IMR-90 (cell line): ENCODE measurements at regions not wholly inside any gene's neighbourhood (a gene's known extent, or its start where the extent isn't known, plus 50 kb on each side); places are given as distances from the start of the nearest gene placed in this dataset.

Source experiments
- ATAC-seq: fragments of 200-7000 bp; cut with Tn5 transposase; 2 replicates; pipeline ENCODE4 v1.9.1; 2020; ENCODE audit warnings: low read depth, mild to moderate bottlenecking, moderate library complexity
- BruUV-seq: library from RNA; stranded (reverse); fragments of 400-500 nt; replicated peaks from 2 replicates; lab custom pipeline; 2021; lab: Mats Ljungman, UMichigan
- CTCF ChIA-PET: fragments of 300-600 bp; formaldehyde crosslinking; extraction: SDS; loops from one replicate; lab custom pipeline; 2021; ENCODE audit warnings: antibody characterized with exemption; lab: Yijun Ruan, JAX
- POLR2A ChIA-PET: fragments of 300-600 bp; sonication (Branson Sonifier 250); formaldehyde crosslinking; loops from one replicate; lab custom pipeline; 2022; ENCODE audit warnings: antibody characterized with exemption; ENCODE audit not compliant: unreplicated experiment; lab: Charles Lee
- DNase-seq: peaks from one replicate; pipeline ENCODE4 v3.0.0; 2013
- H2AFZ ChIP-seq: replicated peaks from 2 replicates; pipeline ENCODE3; 2013; ENCODE audit warnings: low read length, mild to moderate bottlenecking; ENCODE audit not compliant: poor library complexity
- H2AK5ac ChIP-seq: 2 replicates; pipeline ENCODE4 v1.6.1; 2013; ENCODE audit warnings: low read depth, low read length, inconsistent platforms
- H2AK9ac ChIP-seq: replicated peaks from 2 replicates; pipeline ENCODE3; 2013; ENCODE audit warnings: mild to moderate bottlenecking, low read depth, low read length, moderate library complexity; ENCODE audit not compliant: poor library complexity
- H2BK120ac ChIP-seq: 2 replicates; pipeline ENCODE4 v1.6.1; 2013; ENCODE audit warnings: low read depth, low read length, inconsistent platforms
- H2BK15ac ChIP-seq: 3 replicates; pipeline ENCODE4 v1.6.1; 2013; ENCODE audit warnings: low read depth, low read length, inconsistent platforms
- H2BK20ac ChIP-seq: 2 replicates; pipeline ENCODE4 v1.6.1; 2013; ENCODE audit warnings: low read depth, mild to moderate bottlenecking, inconsistent platforms, low read length, moderate library complexity
- H2BK5ac ChIP-seq: 2 replicates; pipeline ENCODE4 v1.6.1; 2013; ENCODE audit warnings: mild to moderate bottlenecking, low read depth, low read length, inconsistent platforms; ENCODE audit not compliant: poor library complexity, severe bottlenecking
- H3K14ac ChIP-seq: replicated peaks from 2 replicates; pipeline ENCODE4 v1.6.1; 2013; ENCODE audit warnings: low read depth, low read length, inconsistent platforms
- H3K18ac ChIP-seq: 2 replicates; pipeline ENCODE4 v1.6.1; 2013; ENCODE audit warnings: low read depth, low read length, control low read depth
- H3K23ac ChIP-seq: 2 replicates; pipeline ENCODE4 v1.6.1; 2013; ENCODE audit warnings: low read depth, low read length, inconsistent platforms
- H3K27ac ChIP-seq: 2 replicates; pipeline ENCODE4 v1.5.1; 2013; ENCODE audit warnings: mild to moderate bottlenecking, control low read depth, low read length; ENCODE audit not compliant: insufficient read depth
- H3K27me3 ChIP-seq: 2 replicates; pipeline ENCODE4 v1.6.1; 2013; ENCODE audit warnings: low read length; ENCODE audit not compliant: control insufficient read depth, insufficient read depth
- H3K36me3 ChIP-seq: 2 replicates; pipeline ENCODE4 v1.6.1; 2013; ENCODE audit warnings: low read length, mixed read lengths; ENCODE audit not compliant: control insufficient read depth, insufficient read depth
- H3K4ac ChIP-seq: 2 replicates; pipeline ENCODE4 v1.6.1; 2013; ENCODE audit warnings: low read depth, low read length, inconsistent platforms
- H3K4me1 ChIP-seq: 2 replicates; pipeline ENCODE4 v1.6.1; 2013; ENCODE audit warnings: low read length, mixed read lengths; ENCODE audit not compliant: control insufficient read depth, insufficient read depth
- H3K4me2 ChIP-seq: 2 replicates; pipeline ENCODE4 v1.6.1; 2013; ENCODE audit warnings: low read depth, mild to moderate bottlenecking, control low read depth, low read length, moderate library complexity
- H3K4me3 ChIP-seq: 2 replicates; pipeline ENCODE4 v1.5.1; 2013; ENCODE audit warnings: low read depth, mild to moderate bottlenecking, control low read depth, low read length, moderate library complexity; ENCODE audit not compliant: insufficient read depth
- H3K56ac ChIP-seq: 2 replicates; pipeline ENCODE4 v1.6.1; 2013; ENCODE audit warnings: low read length, inconsistent platforms; ENCODE audit not compliant: insufficient read depth; ENCODE audit errors: extremely low read depth
- H3K79me1 ChIP-seq, 2 experiments: 2 replicates each; pipeline ENCODE4 v1.6.1; 2013; ENCODE audit warnings: low read length in 2 of 2, inconsistent platforms in 1 of 2, low read depth in 1 of 2
- H3K9ac ChIP-seq: 2 replicates; pipeline ENCODE4 v1.6.1; 2013; ENCODE audit warnings: low read depth, low read length, control low read depth
- H3K9me1 ChIP-seq: 2 replicates; pipeline ENCODE4 v1.6.1; 2013; ENCODE audit warnings: low read length, inconsistent platforms; ENCODE audit not compliant: insufficient read depth
- H3K9me3 ChIP-seq: 2 replicates; pipeline ENCODE4 v1.6.1; 2013; ENCODE audit warnings: low read length; ENCODE audit not compliant: control insufficient read depth, insufficient read depth
- H4K20me1 ChIP-seq: 2 replicates; pipeline ENCODE4 v1.6.1; 2013; ENCODE audit warnings: low read length, inconsistent platforms; ENCODE audit not compliant: insufficient read depth
- H4K5ac ChIP-seq: 2 replicates; pipeline ENCODE4 v1.6.1; 2013; ENCODE audit warnings: mild to moderate bottlenecking, low read depth, low read length, control low read depth
- H4K8ac ChIP-seq, 2 experiments: 2 replicates each; pipeline ENCODE4 v1.6.1; 2013; ENCODE audit warnings: low read depth in 2 of 2, low read length in 2 of 2, control low read depth in 1 of 2, inconsistent platforms in 1 of 2
- H4K91ac ChIP-seq: 2 replicates; pipeline ENCODE4 v1.6.1; 2013; ENCODE audit warnings: low read depth, low read length, inconsistent platforms; ENCODE audit not compliant: insufficient read depth
- BHLHE40 ChIP-seq: fragments of 150-350 bp; IDR thresholded peaks from 2 replicates; pipeline ENCODE4 v1.6.1; 2016; ENCODE audit warnings: mild to moderate bottlenecking, low read depth, low read length
- CEBPB ChIP-seq: IDR thresholded peaks from 2 replicates; pipeline ENCODE4 v1.6.1; 2012; ENCODE audit warnings: low read depth, low read length, improper control_type of control experiment
- CHD1 ChIP-seq: IDR thresholded peaks from 2 replicates; pipeline ENCODE4 v1.6.1; 2012; ENCODE audit warnings: low read depth, low read length, improper control_type of control experiment
- FOS ChIP-seq: fragments of 150-350 bp; IDR thresholded peaks from 2 replicates; pipeline ENCODE4 v1.6.1; 2016; ENCODE audit warnings: low read depth, low read length
- MAFK ChIP-seq: IDR thresholded peaks from 2 replicates; pipeline ENCODE4 v1.6.1; 2012; ENCODE audit warnings: low read depth, low read length, improper control_type of control experiment
- MAZ ChIP-seq: IDR thresholded peaks from 2 replicates; pipeline ENCODE4 v1.6.1; 2012; ENCODE audit warnings: low read depth, mild to moderate bottlenecking, low read length, improper control_type of control experiment, moderate library complexity, borderline replicate concordance
- MXI1 ChIP-seq: IDR thresholded peaks from 2 replicates; pipeline ENCODE4 v1.6.1; 2012; ENCODE audit warnings: low read depth, mild to moderate bottlenecking, low read length, moderate library complexity, borderline replicate concordance
- NFE2L2 ChIP-seq: fragments of 150-350 bp; IDR thresholded peaks from 2 replicates; pipeline ENCODE4 v1.6.1; 2016; ENCODE audit warnings: low read depth, mild to moderate bottlenecking, low read length
- POLR2A ChIP-seq: IDR thresholded peaks from 2 replicates; pipeline ENCODE4 v1.6.1; 2012; ENCODE audit warnings: mild to moderate bottlenecking, low read depth, low read length
- RCOR1 ChIP-seq: IDR thresholded peaks from 2 replicates; pipeline ENCODE4 v1.6.1; 2012; ENCODE audit warnings: mild to moderate bottlenecking, low read length, improper control_type of control experiment; ENCODE audit not compliant: insufficient replicate concordance
- RFX5 ChIP-seq: IDR thresholded peaks from 2 replicates; pipeline ENCODE4 v1.8.0; 2012; ENCODE audit warnings: low read depth, mild to moderate bottlenecking, low read length, moderate library complexity
- SMC3 ChIP-seq: fragments of 150-350 bp; IDR thresholded peaks from 2 replicates; pipeline ENCODE4 v1.6.1; 2016; ENCODE audit warnings: low read depth, mild to moderate bottlenecking, antibody characterized with exemption, low read length, moderate library complexity
- USF2 ChIP-seq: fragments of 150-350 bp; IDR thresholded peaks from 2 replicates; pipeline ENCODE4 v1.6.1; 2017; ENCODE audit warnings: mild to moderate bottlenecking, antibody characterized with exemption, low read length, low read depth
- WGBS, 2 experiments: methylation state at CpG; one replicate each; pipeline versions ENCODE4 v1.1.5 to v1.1.7; 2013; ENCODE audit warnings: missing lambda C conversion rate in 2 of 2; ENCODE audit not compliant: insufficient read length in 1 of 2; ENCODE audit errors: extremely low coverage in 2 of 2; 5-methylcytosine and 5-hydroxymethylcytosine counted together
- dilution Hi-C: fragments of 300-500 bp; cut with HindIII; formaldehyde crosslinking; loops from one replicate; pipeline ENCODE4 v1.14.3; 2018; ENCODE audit warnings: low sequenced_read_pairs; ENCODE audit not compliant: unreplicated experiment
- in situ Hi-C: fragments of 300-500 bp; cut with MboI; formaldehyde crosslinking; loops from 3 replicates; pipeline ENCODE4 v1.14.3; 2019; ENCODE audit warnings: low sequenced_read_pairs, inconsistent platforms, mixed read lengths
- intact Hi-C: fragments of 100-400 bp; cut with micrococcal nuclease; formaldehyde crosslinking; loops from 2 replicates; pipeline ENCODE4 v1.10.0; 2022
- TF ChIP-seq, protein P1 (sequence below): conservative IDR thresholded peaks from 2 replicates; pipeline ENCODE4 v1.5.1; 2012; ENCODE audit warnings: mild to moderate bottlenecking, low read depth, low read length, improper control_type of control experiment
- TF ChIP-seq, protein P2 (sequence below): fragments of 150-350 bp; IDR thresholded peaks from 2 replicates; pipeline ENCODE4 v1.6.1; 2016; ENCODE audit warnings: low read depth, mild to moderate bottlenecking, low read length, moderate library complexity, borderline replicate concordance

GRCh38 chr11:103619480-103619879, 417.0 kb upstream of the DDI1 start:
- H4K91ac ChIP-seq: peak overlapping the region; percentile 60; the same call in 1 of the 2 replicates
- no CpG with 5 or more reads among the region's 5 CpGs for WGBS, 2 experiments
- no peak overlapping the region for H3K56ac ChIP-seq
- ChIA-PET CTCF (no interaction called here), POLR2A (no interaction called here)
- peak overlapping the region; percentile 63 for H3K4ac ChIP-seq
- peak overlapping the region; percentile 78 for H2BK120ac ChIP-seq
- dilution Hi-C loops (no loop called here), intact Hi-C loops (no loop called here), in situ Hi-C loops (no loop called here)
- peak overlapping the region; percentile 63; the same call in 1 of the 2 replicates for H2AK5ac ChIP-seq
- H3K9ac ChIP-seq: no peak overlapping the region
- peak overlapping the region; percentile 54; the same call in 1 of the 3 replicates for H2BK15ac ChIP-seq
- no peak overlapping the region for H2AFZ ChIP-seq
- 0 out of 2 replicates have a peak, but pooled peaks cover 5% of the 10 kb centered on the region for H3K9me1 ChIP-seq
- H2BK5ac ChIP-seq: no peak overlapping the region
- peak overlapping the region; percentile 76; the same call in 1 of the 2 replicates for H3K18ac ChIP-seq
- peak overlapping the region; percentile 58; the same call in 1 of the 2 replicates for H4K5ac ChIP-seq
- H4K8ac ChIP-seq: peak overlapping the region; percentile 57 to 64; a peak in 3 of 4 replicates
- no peaks in the 10 kb centered on the region for H3K9me3 ChIP-seq
- TF ChIP-seq RFX5: no peak
- no peak for TF ChIP-seq POLR2A
- TF ChIP-seq, protein P1, sequence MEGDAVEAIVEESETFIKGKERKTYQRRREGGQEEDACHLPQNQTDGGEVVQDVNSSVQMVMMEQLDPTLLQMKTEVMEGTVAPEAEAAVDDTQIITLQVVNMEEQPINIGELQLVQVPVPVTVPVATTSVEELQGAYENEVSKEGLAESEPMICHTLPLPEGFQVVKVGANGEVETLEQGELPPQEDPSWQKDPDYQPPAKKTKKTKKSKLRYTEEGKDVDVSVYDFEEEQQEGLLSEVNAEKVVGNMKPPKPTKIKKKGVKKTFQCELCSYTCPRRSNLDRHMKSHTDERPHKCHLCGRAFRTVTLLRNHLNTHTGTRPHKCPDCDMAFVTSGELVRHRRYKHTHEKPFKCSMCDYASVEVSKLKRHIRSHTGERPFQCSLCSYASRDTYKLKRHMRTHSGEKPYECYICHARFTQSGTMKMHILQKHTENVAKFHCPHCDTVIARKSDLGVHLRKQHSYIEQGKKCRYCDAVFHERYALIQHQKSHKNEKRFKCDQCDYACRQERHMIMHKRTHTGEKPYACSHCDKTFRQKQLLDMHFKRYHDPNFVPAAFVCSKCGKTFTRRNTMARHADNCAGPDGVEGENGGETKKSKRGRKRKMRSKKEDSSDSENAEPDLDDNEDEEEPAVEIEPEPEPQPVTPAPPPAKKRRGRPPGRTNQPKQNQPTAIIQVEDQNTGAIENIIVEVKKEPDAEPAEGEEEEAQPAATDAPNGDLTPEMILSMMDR: no peak
- no peak for TF ChIP-seq SMC3
- no peak for TF ChIP-seq MAZ
- no peak for TF ChIP-seq MAFK
- no peak for TF ChIP-seq BHLHE40
- no peak for TF ChIP-seq CHD1
- TF ChIP-seq, protein P2, sequence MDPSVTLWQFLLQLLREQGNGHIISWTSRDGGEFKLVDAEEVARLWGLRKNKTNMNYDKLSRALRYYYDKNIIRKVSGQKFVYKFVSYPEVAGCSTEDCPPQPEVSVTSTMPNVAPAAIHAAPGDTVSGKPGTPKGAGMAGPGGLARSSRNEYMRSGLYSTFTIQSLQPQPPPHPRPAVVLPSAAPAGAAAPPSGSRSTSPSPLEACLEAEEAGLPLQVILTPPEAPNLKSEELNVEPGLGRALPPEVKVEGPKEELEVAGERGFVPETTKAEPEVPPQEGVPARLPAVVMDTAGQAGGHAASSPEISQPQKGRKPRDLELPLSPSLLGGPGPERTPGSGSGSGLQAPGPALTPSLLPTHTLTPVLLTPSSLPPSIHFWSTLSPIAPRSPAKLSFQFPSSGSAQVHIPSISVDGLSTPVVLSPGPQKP: no peak
- no peak for TF ChIP-seq FOS
- no peak for TF ChIP-seq USF2
- TF ChIP-seq MXI1: no peak
- no peak for TF ChIP-seq RCOR1
- TF ChIP-seq NFE2L2: no peak
- TF ChIP-seq CEBPB: no peak
- no peak overlapping the region for H3K4me2 ChIP-seq
- DNase-seq (no peak), ATAC-seq (no peak)
- no TSS peak for BruUV-seq
- H3K4me1 ChIP-seq: peaks cover 4% of the 10 kb centered on the region
- H3K36me3 ChIP-seq: no peaks in the 10 kb centered on the region
- no peak overlapping the region for H3K4me3 ChIP-seq
- no peak overlapping the region for H3K23ac ChIP-seq
- H2AK9ac ChIP-seq: no peak overlapping the region
- H3K79me1 ChIP-seq: no peaks in the 10 kb centered on the region
- H4K20me1 ChIP-seq: no peaks in the 10 kb centered on the region
- no peaks in the 10 kb centered on the region for H3K27me3 ChIP-seq
- H2BK20ac ChIP-seq: peak overlapping the region; percentile 73; the same call in 1 of the 2 replicates
- H3K27ac ChIP-seq: no peak overlapping the region
- 0 out of 2 replicates have a peak overlapping the region, but pooled peaks have one; percentile 7 for H3K14ac ChIP-seq
